ENCODE measurements at regions not wholly inside any gene's neighbourhood (a gene's known extent, or its start where the extent isn't known, plus 50 kb on each side); places are given as distances from the start of the nearest gene placed in this dataset.
A peak's percentile ranks its signal among the peaks of the same experiment; 100 is the strongest.

GRCh38 chr20:56872620-56873458 is 243.7 kb downstream of the TFAP2C start:
- peaks cover 12% of the 10 kb centered on the region for H3K27me3 ChIP-seq (ENCODE audit: low read depth, low read length)

GRCh38 chr20:56873836-56874235 is 244.7 kb downstream of the TFAP2C start:
- Histone ChIP-seq H3K9ac (ENCODE audit: low read length) (no peak overlapping the region), H3K4me2 (ENCODE audit: low read length) (no peak overlapping the region), H2AFZ (ENCODE audit: low read depth, low read length) (no peak overlapping the region), H4K20me1 (ENCODE audit: insufficient read depth, low read length) (no peaks in the 10 kb centered on the region), H3K9me3 (ENCODE audit: insufficient read depth, low read length) (no peaks in the 10 kb centered on the region), H3K36me3 (replicated peaks; ENCODE audit: low read depth, low read length) (no peaks in the 10 kb centered on the region), H3K4me3 (ENCODE audit: low read length) (no peak overlapping the region), H3K27me3 (ENCODE audit: low read depth, low read length) (peaks cover 7% of the 10 kb centered on the region; the same call in 1 of the 2 replicates), H3K79me2 (ENCODE audit: low read length) (no peaks in the 10 kb centered on the region), H3K27ac (ENCODE audit: low read length) (no peak overlapping the region), H3K4me1 (ENCODE audit: low read length) (peaks cover 36% of the 10 kb centered on the region)
- TF ChIP-seq, protein P1, sequence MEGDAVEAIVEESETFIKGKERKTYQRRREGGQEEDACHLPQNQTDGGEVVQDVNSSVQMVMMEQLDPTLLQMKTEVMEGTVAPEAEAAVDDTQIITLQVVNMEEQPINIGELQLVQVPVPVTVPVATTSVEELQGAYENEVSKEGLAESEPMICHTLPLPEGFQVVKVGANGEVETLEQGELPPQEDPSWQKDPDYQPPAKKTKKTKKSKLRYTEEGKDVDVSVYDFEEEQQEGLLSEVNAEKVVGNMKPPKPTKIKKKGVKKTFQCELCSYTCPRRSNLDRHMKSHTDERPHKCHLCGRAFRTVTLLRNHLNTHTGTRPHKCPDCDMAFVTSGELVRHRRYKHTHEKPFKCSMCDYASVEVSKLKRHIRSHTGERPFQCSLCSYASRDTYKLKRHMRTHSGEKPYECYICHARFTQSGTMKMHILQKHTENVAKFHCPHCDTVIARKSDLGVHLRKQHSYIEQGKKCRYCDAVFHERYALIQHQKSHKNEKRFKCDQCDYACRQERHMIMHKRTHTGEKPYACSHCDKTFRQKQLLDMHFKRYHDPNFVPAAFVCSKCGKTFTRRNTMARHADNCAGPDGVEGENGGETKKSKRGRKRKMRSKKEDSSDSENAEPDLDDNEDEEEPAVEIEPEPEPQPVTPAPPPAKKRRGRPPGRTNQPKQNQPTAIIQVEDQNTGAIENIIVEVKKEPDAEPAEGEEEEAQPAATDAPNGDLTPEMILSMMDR (IDR thresholded peaks at IDR 0.05; ENCODE audit: low read depth, low read length): no peak
- no peak for TF ChIP-seq EZH2phosphoT487 (IDR thresholded peaks at IDR 0.05; ENCODE audit: low read depth)

More at GRCh38 chr20:56872620-56873458, 243.7 kb downstream of the TFAP2C start:
- H3K4me2 ChIP-seq (ENCODE audit: low read length): no peak overlapping the region
- no peak overlapping the region for H3K4me3 ChIP-seq (ENCODE audit: low read length)
- TF ChIP-seq, protein P1 (IDR thresholded peaks at IDR 0.05; ENCODE audit: low read depth, low read length): no peak
- no peak for TF ChIP-seq EZH2phosphoT487 (IDR thresholded peaks at IDR 0.05; ENCODE audit: low read depth)
- no peaks in the 10 kb centered on the region for H3K79me2 ChIP-seq (ENCODE audit: low read length)
- H4K20me1 ChIP-seq (ENCODE audit: insufficient read depth, low read length): no peaks in the 10 kb centered on the region
- no peaks in the 10 kb centered on the region for H3K9me3 ChIP-seq (ENCODE audit: insufficient read depth, low read length)
- H3K9ac ChIP-seq (ENCODE audit: low read length): no peak overlapping the region
- H3K27ac ChIP-seq (ENCODE audit: low read length): no peak overlapping the region
- no peak overlapping the region for H2AFZ ChIP-seq (ENCODE audit: low read depth, low read length)
- H3K36me3 ChIP-seq (replicated peaks; ENCODE audit: low read depth, low read length): peaks cover 3% of the 10 kb centered on the region
- H3K4me1 ChIP-seq (ENCODE audit: low read length): peaks cover 37% of the 10 kb centered on the region

- peak overlapping the region; percentile 66 for H2AFZ ChIP-seq (ENCODE audit: low read depth, low read length)
These were observed 246.1 kb downstream of the TFAP2C start for GRCh38 chr20:56875052-56875659.

More at GRCh38 chr20:56875052-56875659, 246.1 kb downstream of the TFAP2C start:
- peaks cover 7% of the 10 kb centered on the region; the same call in 1 of the 2 replicates for H3K27me3 ChIP-seq (ENCODE audit: low read depth, low read length)
- TF ChIP-seq EZH2phosphoT487 (IDR thresholded peaks at IDR 0.05; ENCODE audit: low read depth): no peak
- TF ChIP-seq, protein P1 (IDR thresholded peaks at IDR 0.05; ENCODE audit: low read depth, low read length): no peak
- H3K4me2 ChIP-seq (ENCODE audit: low read length): peak overlapping the region; percentile 7; the same call in 1 of the 2 replicates
- H3K4me3 ChIP-seq (ENCODE audit: low read length): no peak overlapping the region
- H3K27ac ChIP-seq (ENCODE audit: low read length): no peak overlapping the region
- no peaks in the 10 kb centered on the region for H3K36me3 ChIP-seq (replicated peaks; ENCODE audit: low read depth, low read length)
- no peaks in the 10 kb centered on the region for H3K79me2 ChIP-seq (ENCODE audit: low read length)
- H4K20me1 ChIP-seq (ENCODE audit: insufficient read depth, low read length): no peaks in the 10 kb centered on the region
- no peaks in the 10 kb centered on the region for H3K9me3 ChIP-seq (ENCODE audit: insufficient read depth, low read length)
- H3K9ac ChIP-seq (ENCODE audit: low read length): no peak overlapping the region
- peaks cover 26% of the 10 kb centered on the region for H3K4me1 ChIP-seq (ENCODE audit: low read length)
